IMR-90 (cell line): ENCODE measurements at regions not wholly inside any gene's neighbourhood (a gene's known extent, or its start where the extent isn't known, plus 50 kb on each side); places are given as distances from the start of the nearest gene placed in this dataset.

Experiments
- ATAC-seq: fragments of 200-7000 bp; cut with Tn5 transposase; 2 replicates; pipeline ENCODE4 v1.9.1; 2020; ENCODE audit warnings: low read depth, mild to moderate bottlenecking, moderate library complexity
- BruUV-seq: library from RNA; stranded (reverse); fragments of 400-500 nt; replicated peaks from 2 replicates; lab custom pipeline; 2021; lab: Mats Ljungman, UMichigan
- CTCF ChIA-PET: fragments of 300-600 bp; formaldehyde crosslinking; extraction: SDS; loops from one replicate; lab custom pipeline; 2021; ENCODE audit warnings: antibody characterized with exemption; lab: Yijun Ruan, JAX
- POLR2A ChIA-PET: fragments of 300-600 bp; sonication (Branson Sonifier 250); formaldehyde crosslinking; loops from one replicate; lab custom pipeline; 2022; ENCODE audit warnings: antibody characterized with exemption; ENCODE audit not compliant: unreplicated experiment; lab: Charles Lee
- DNase-seq: peaks from one replicate; pipeline ENCODE4 v3.0.0; 2013
- H2AFZ ChIP-seq: replicated peaks from 2 replicates; pipeline ENCODE3; 2013; ENCODE audit warnings: low read length, mild to moderate bottlenecking; ENCODE audit not compliant: poor library complexity
- H2AK5ac ChIP-seq: 2 replicates; pipeline ENCODE4 v1.6.1; 2013; ENCODE audit warnings: low read depth, low read length, inconsistent platforms
- H2AK9ac ChIP-seq: replicated peaks from 2 replicates; pipeline ENCODE3; 2013; ENCODE audit warnings: mild to moderate bottlenecking, low read depth, low read length, moderate library complexity; ENCODE audit not compliant: poor library complexity
- H2BK120ac ChIP-seq: 2 replicates; pipeline ENCODE4 v1.6.1; 2013; ENCODE audit warnings: low read depth, low read length, inconsistent platforms
- H2BK15ac ChIP-seq: 3 replicates; pipeline ENCODE4 v1.6.1; 2013; ENCODE audit warnings: low read depth, low read length, inconsistent platforms
- H2BK20ac ChIP-seq: 2 replicates; pipeline ENCODE4 v1.6.1; 2013; ENCODE audit warnings: low read depth, mild to moderate bottlenecking, inconsistent platforms, low read length, moderate library complexity
- H2BK5ac ChIP-seq: 2 replicates; pipeline ENCODE4 v1.6.1; 2013; ENCODE audit warnings: mild to moderate bottlenecking, low read depth, low read length, inconsistent platforms; ENCODE audit not compliant: poor library complexity, severe bottlenecking
- H3K14ac ChIP-seq: replicated peaks from 2 replicates; pipeline ENCODE4 v1.6.1; 2013; ENCODE audit warnings: low read depth, low read length, inconsistent platforms
- H3K18ac ChIP-seq: 2 replicates; pipeline ENCODE4 v1.6.1; 2013; ENCODE audit warnings: low read depth, low read length, control low read depth
- H3K23ac ChIP-seq: 2 replicates; pipeline ENCODE4 v1.6.1; 2013; ENCODE audit warnings: low read depth, low read length, inconsistent platforms
- H3K27ac ChIP-seq: 2 replicates; pipeline ENCODE4 v1.5.1; 2013; ENCODE audit warnings: mild to moderate bottlenecking, control low read depth, low read length; ENCODE audit not compliant: insufficient read depth
- H3K27me3 ChIP-seq: 2 replicates; pipeline ENCODE4 v1.6.1; 2013; ENCODE audit warnings: low read length; ENCODE audit not compliant: control insufficient read depth, insufficient read depth
- H3K36me3 ChIP-seq: 2 replicates; pipeline ENCODE4 v1.6.1; 2013; ENCODE audit warnings: low read length, mixed read lengths; ENCODE audit not compliant: control insufficient read depth, insufficient read depth
- H3K4ac ChIP-seq: 2 replicates; pipeline ENCODE4 v1.6.1; 2013; ENCODE audit warnings: low read depth, low read length, inconsistent platforms
- H3K4me1 ChIP-seq: 2 replicates; pipeline ENCODE4 v1.6.1; 2013; ENCODE audit warnings: low read length, mixed read lengths; ENCODE audit not compliant: control insufficient read depth, insufficient read depth
- H3K4me2 ChIP-seq: 2 replicates; pipeline ENCODE4 v1.6.1; 2013; ENCODE audit warnings: low read depth, mild to moderate bottlenecking, control low read depth, low read length, moderate library complexity
- H3K4me3 ChIP-seq: 2 replicates; pipeline ENCODE4 v1.5.1; 2013; ENCODE audit warnings: low read depth, mild to moderate bottlenecking, control low read depth, low read length, moderate library complexity; ENCODE audit not compliant: insufficient read depth
- H3K56ac ChIP-seq: 2 replicates; pipeline ENCODE4 v1.6.1; 2013; ENCODE audit warnings: low read length, inconsistent platforms; ENCODE audit not compliant: insufficient read depth; ENCODE audit errors: extremely low read depth
- H3K79me1 ChIP-seq, 2 experiments: 2 replicates each; pipeline ENCODE4 v1.6.1; 2013; ENCODE audit warnings: low read length in 2 of 2, inconsistent platforms in 1 of 2, low read depth in 1 of 2
- H3K9ac ChIP-seq: 2 replicates; pipeline ENCODE4 v1.6.1; 2013; ENCODE audit warnings: low read depth, low read length, control low read depth
- H3K9me1 ChIP-seq: 2 replicates; pipeline ENCODE4 v1.6.1; 2013; ENCODE audit warnings: low read length, inconsistent platforms; ENCODE audit not compliant: insufficient read depth
- H3K9me3 ChIP-seq: 2 replicates; pipeline ENCODE4 v1.6.1; 2013; ENCODE audit warnings: low read length; ENCODE audit not compliant: control insufficient read depth, insufficient read depth
- H4K20me1 ChIP-seq: 2 replicates; pipeline ENCODE4 v1.6.1; 2013; ENCODE audit warnings: low read length, inconsistent platforms; ENCODE audit not compliant: insufficient read depth
- H4K5ac ChIP-seq: 2 replicates; pipeline ENCODE4 v1.6.1; 2013; ENCODE audit warnings: mild to moderate bottlenecking, low read depth, low read length, control low read depth
- H4K8ac ChIP-seq, 2 experiments: 2 replicates each; pipeline ENCODE4 v1.6.1; 2013; ENCODE audit warnings: low read depth in 2 of 2, low read length in 2 of 2, control low read depth in 1 of 2, inconsistent platforms in 1 of 2
- H4K91ac ChIP-seq: 2 replicates; pipeline ENCODE4 v1.6.1; 2013; ENCODE audit warnings: low read depth, low read length, inconsistent platforms; ENCODE audit not compliant: insufficient read depth
- CHD1 ChIP-seq: IDR thresholded peaks from 2 replicates; pipeline ENCODE4 v1.6.1; 2012; ENCODE audit warnings: low read depth, low read length, improper control_type of control experiment
- MAFK ChIP-seq: IDR thresholded peaks from 2 replicates; pipeline ENCODE4 v1.6.1; 2012; ENCODE audit warnings: low read depth, low read length, improper control_type of control experiment
- RFX5 ChIP-seq: IDR thresholded peaks from 2 replicates; pipeline ENCODE4 v1.8.0; 2012; ENCODE audit warnings: low read depth, mild to moderate bottlenecking, low read length, moderate library complexity
- WGBS, 2 experiments: methylation state at CpG; one replicate each; pipeline versions ENCODE4 v1.1.5 to v1.1.7; 2013; ENCODE audit warnings: missing lambda C conversion rate in 2 of 2; ENCODE audit not compliant: insufficient read length in 1 of 2; ENCODE audit errors: extremely low coverage in 2 of 2; 5-methylcytosine and 5-hydroxymethylcytosine counted together
- dilution Hi-C: fragments of 300-500 bp; cut with HindIII; formaldehyde crosslinking; loops from one replicate; pipeline ENCODE4 v1.14.3; 2018; ENCODE audit warnings: low sequenced_read_pairs; ENCODE audit not compliant: unreplicated experiment
- in situ Hi-C: fragments of 300-500 bp; cut with MboI; formaldehyde crosslinking; loops from 3 replicates; pipeline ENCODE4 v1.14.3; 2019; ENCODE audit warnings: low sequenced_read_pairs, inconsistent platforms, mixed read lengths
- intact Hi-C: fragments of 100-400 bp; cut with micrococcal nuclease; formaldehyde crosslinking; loops from 2 replicates; pipeline ENCODE4 v1.10.0; 2022
- TF ChIP-seq, protein P1 (sequence below): conservative IDR thresholded peaks from 2 replicates; pipeline ENCODE4 v1.5.1; 2012; ENCODE audit warnings: mild to moderate bottlenecking, low read depth, low read length, improper control_type of control experiment

DNA sequence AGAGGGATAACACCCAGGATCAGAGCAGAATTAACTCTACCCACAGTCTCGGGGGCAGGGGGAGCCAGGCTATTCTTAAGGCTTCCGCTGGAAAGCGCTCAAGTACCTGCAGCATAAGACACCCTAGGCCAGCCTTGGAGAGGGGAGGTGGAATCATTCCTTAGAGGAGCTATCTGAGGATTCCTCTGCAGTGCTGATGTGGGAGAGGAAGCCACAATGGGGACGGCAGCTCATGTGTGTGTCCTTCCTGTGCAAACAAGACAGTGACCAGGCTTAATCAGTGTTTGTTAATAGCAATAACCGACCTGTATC is 382.2 kb upstream of the CADM1 start:
- H4K91ac ChIP-seq, result no peak overlapping the region
- H3K14ac ChIP-seq, result no peak overlapping the region
- TF ChIP-seq, protein P1, sequence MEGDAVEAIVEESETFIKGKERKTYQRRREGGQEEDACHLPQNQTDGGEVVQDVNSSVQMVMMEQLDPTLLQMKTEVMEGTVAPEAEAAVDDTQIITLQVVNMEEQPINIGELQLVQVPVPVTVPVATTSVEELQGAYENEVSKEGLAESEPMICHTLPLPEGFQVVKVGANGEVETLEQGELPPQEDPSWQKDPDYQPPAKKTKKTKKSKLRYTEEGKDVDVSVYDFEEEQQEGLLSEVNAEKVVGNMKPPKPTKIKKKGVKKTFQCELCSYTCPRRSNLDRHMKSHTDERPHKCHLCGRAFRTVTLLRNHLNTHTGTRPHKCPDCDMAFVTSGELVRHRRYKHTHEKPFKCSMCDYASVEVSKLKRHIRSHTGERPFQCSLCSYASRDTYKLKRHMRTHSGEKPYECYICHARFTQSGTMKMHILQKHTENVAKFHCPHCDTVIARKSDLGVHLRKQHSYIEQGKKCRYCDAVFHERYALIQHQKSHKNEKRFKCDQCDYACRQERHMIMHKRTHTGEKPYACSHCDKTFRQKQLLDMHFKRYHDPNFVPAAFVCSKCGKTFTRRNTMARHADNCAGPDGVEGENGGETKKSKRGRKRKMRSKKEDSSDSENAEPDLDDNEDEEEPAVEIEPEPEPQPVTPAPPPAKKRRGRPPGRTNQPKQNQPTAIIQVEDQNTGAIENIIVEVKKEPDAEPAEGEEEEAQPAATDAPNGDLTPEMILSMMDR, result no peak
- TF ChIP-seq MAFK (no peak), CHD1 (no peak), RFX5 (no peak)
- H2AK5ac ChIP-seq, result no peak overlapping the region
- H4K8ac ChIP-seq, result no peak overlapping the region
- no peak overlapping the region for H3K4me2 ChIP-seq
- no peak for DNase-seq
- no peak overlapping the region for H3K23ac ChIP-seq
- H2AK9ac ChIP-seq, result no peak overlapping the region
- H3K36me3 ChIP-seq, result no peaks in the 10 kb centered on the region
- in situ Hi-C loops (no loop called here), intact Hi-C loops (no loop called here), dilution Hi-C loops (no loop called here)
- no CpG with 5 or more reads among the region's 5 CpGs for WGBS, 2 experiments
- H2AFZ ChIP-seq, result no peak overlapping the region
- H3K4me1 ChIP-seq, result no peaks in the 10 kb centered on the region
- BruUV-seq, result no TSS peak
- no peak for ATAC-seq
- no peaks in the 10 kb centered on the region for H3K9me3 ChIP-seq
- H3K18ac ChIP-seq, result no peak overlapping the region
- POLR2A ChIA-PET, result no interaction called here
- no peak overlapping the region for H2BK5ac ChIP-seq
- no peaks in the 10 kb centered on the region for H4K20me1 ChIP-seq
- no peak overlapping the region for H2BK15ac ChIP-seq
- H4K5ac ChIP-seq, result no peak overlapping the region
- H3K79me1 ChIP-seq, result no peaks in the 10 kb centered on the region
- no peak overlapping the region for H3K56ac ChIP-seq
- H3K9me1 ChIP-seq, result no peaks in the 10 kb centered on the region
- H3K4ac ChIP-seq, result no peak overlapping the region
- CTCF ChIA-PET, result interaction anchor here (0.7 kb wide), 1 partner anchor 1301 kb away, joined by 3 read pairs; no protein-coding TSS in a partner anchor
- H3K27me3 ChIP-seq, result peaks cover 4% of the 10 kb centered on the region
- no peak overlapping the region for H2BK120ac ChIP-seq
- H3K9ac ChIP-seq, result no peak overlapping the region
- H2BK20ac ChIP-seq, result no peak overlapping the region
- H3K4me3 ChIP-seq, result no peak overlapping the region
- H3K27ac ChIP-seq, result no peak overlapping the region
